Mesenchymal stem cell (in vitro differentiated cells and primary cell): ENCODE measurements at regions not wholly inside any gene's neighbourhood (a gene's known extent, or its start where the extent isn't known, plus 50 kb on each side); places are given as distances from the start of the nearest gene placed in this dataset.

ENCODE experiments used
- DNase-seq: peaks from one replicate; pipeline ENCODE4 v3.0.0-alpha.2; 2013
- H2AFZ ChIP-seq: one replicate; pipeline ENCODE4 v1.6.1; 2013; ENCODE audit warnings: low read depth, mild to moderate bottlenecking, control low read depth, inconsistent platforms, low read length, moderate library complexity
- H2AK5ac ChIP-seq: 2 replicates; pipeline ENCODE4 v1.6.1; 2013; ENCODE audit warnings: low read length, moderate library complexity, mild to moderate bottlenecking, inconsistent platforms; ENCODE audit not compliant: severe bottlenecking
- H2BK120ac ChIP-seq: one replicate; pipeline ENCODE4 v1.6.1; 2013; ENCODE audit warnings: low read depth, mild to moderate bottlenecking, inconsistent platforms, low read length, moderate library complexity
- H2BK12ac ChIP-seq, 2 experiments: one replicate each; pipeline ENCODE4 v1.6.1; 2013; ENCODE audit warnings: inconsistent platforms in 2 of 2, low read length in 2 of 2, mild to moderate bottlenecking in 2 of 2, moderate library complexity in 2 of 2, control low read depth in 1 of 2
- H2BK15ac ChIP-seq: one replicate; pipeline ENCODE4 v1.6.1; 2013; ENCODE audit warnings: mild to moderate bottlenecking, low read depth, inconsistent platforms; ENCODE audit not compliant: poor library complexity, severe bottlenecking
- H2BK5ac ChIP-seq: 2 replicates; pipeline ENCODE4 v1.6.1; 2013; ENCODE audit warnings: low read depth, mild to moderate bottlenecking, low read length, control low read depth, inconsistent platforms; ENCODE audit not compliant: poor library complexity, severe bottlenecking
- H3K14ac ChIP-seq, 2 experiments: one replicate each; pipeline ENCODE4 v1.6.1; 2013; ENCODE audit warnings: inconsistent platforms in 2 of 2, low read length in 2 of 2, control low read depth in 1 of 2, mild to moderate bottlenecking in 1 of 2, moderate library complexity in 1 of 2
- H3K18ac ChIP-seq, 2 experiments: one replicate each; pipeline ENCODE4 v1.6.1; 2013; ENCODE audit warnings: inconsistent platforms in 2 of 2, low read length in 2 of 2, control low read depth in 1 of 2, low read depth in 1 of 2, mild to moderate bottlenecking in 1 of 2
- H3K23ac ChIP-seq, 2 experiments: one replicate each; pipeline ENCODE4 v1.6.1; 2013; ENCODE audit warnings: inconsistent platforms in 2 of 2, low read length in 2 of 2, mild to moderate bottlenecking in 2 of 2, moderate library complexity in 2 of 2, control low read depth in 1 of 2
- H3K27ac ChIP-seq: 2 replicates; pipeline ENCODE4 v1.5.1; 2013; ENCODE audit warnings: mild to moderate bottlenecking, moderate library complexity, low read length, control low read depth, inconsistent platforms; ENCODE audit not compliant: poor library complexity, severe bottlenecking
- H3K27me3 ChIP-seq, 2 experiments: 2 replicates each; pipeline versions ENCODE4 v1.6.1 to v1.7.0; 2013; ENCODE audit warnings: low read length in 2 of 2, mild to moderate bottlenecking in 2 of 2, moderate library complexity in 2 of 2, control low read depth in 1 of 2, inconsistent platforms in 1 of 2; ENCODE audit not compliant: control insufficient read depth in 1 of 2, insufficient read depth in 1 of 2
- H3K36me3 ChIP-seq, 2 experiments: 2 replicates each; pipeline versions ENCODE4 v1.6.1 to v1.7.0; 2013; ENCODE audit warnings: low read length in 2 of 2, control low read depth in 1 of 2, inconsistent platforms in 1 of 2, low read depth in 1 of 2, mild to moderate bottlenecking in 1 of 2; ENCODE audit not compliant: insufficient read depth in 2 of 2, control insufficient read depth in 1 of 2
- H3K4ac ChIP-seq, 2 experiments: one replicate each; pipeline ENCODE4 v1.6.1; 2013; ENCODE audit warnings: inconsistent platforms in 2 of 2, low read length in 2 of 2, mild to moderate bottlenecking in 2 of 2, moderate library complexity in 2 of 2, control low read depth in 1 of 2, low read depth in 1 of 2
- H3K4me1 ChIP-seq: 2 replicates; pipeline ENCODE4 v1.6.1; 2013; ENCODE audit warnings: low read depth, low read length, control low read depth; ENCODE audit not compliant: control insufficient read depth, insufficient read depth
- H3K4me2 ChIP-seq: 2 replicates; pipeline ENCODE4 v1.6.1; 2013; ENCODE audit warnings: low read length, mild to moderate bottlenecking, inconsistent platforms; ENCODE audit not compliant: poor library complexity, severe bottlenecking
- H3K4me3 ChIP-seq, 2 experiments: 2 replicates each; pipeline versions ENCODE4 v1.5.1 to v1.7.0; 2013; ENCODE audit warnings: low read length in 2 of 2, mild to moderate bottlenecking in 2 of 2, control low read depth in 1 of 2, low read depth in 1 of 2; ENCODE audit not compliant: insufficient read depth in 1 of 2
- H3K79me1 ChIP-seq: replicated peaks from 2 replicates; pipeline ENCODE4 v1.6.1; 2013; ENCODE audit warnings: mild to moderate bottlenecking, control low read depth, low read length, inconsistent platforms; ENCODE audit not compliant: poor library complexity, severe bottlenecking
- H3K9ac ChIP-seq: 2 replicates; pipeline ENCODE4 v1.7.0; 2013; ENCODE audit warnings: mild to moderate bottlenecking, low read length, moderate library complexity
- H3K9me3 ChIP-seq: 2 replicates; pipeline ENCODE4 v1.7.0; 2013; ENCODE audit warnings: mild to moderate bottlenecking, low read length; ENCODE audit not compliant: control insufficient read depth
- H4K8ac ChIP-seq: one replicate; pipeline ENCODE4 v1.6.1; 2013; ENCODE audit warnings: inconsistent platforms, mild to moderate bottlenecking, low read length, moderate library complexity
- H4K91ac ChIP-seq: one replicate; pipeline ENCODE4 v1.6.1; 2013; ENCODE audit warnings: mild to moderate bottlenecking, low read length, inconsistent platforms
- WGBS: methylation state at CpG from one replicate; pipeline ENCODE4 v1.1.7; 2013; ENCODE audit warnings: mixed read lengths; 5-methylcytosine and 5-hydroxymethylcytosine counted together

GRCh38 chr16:85190572-85190971 is 78.3 kb upstream of the CIBAR2 start:
- DNase-seq, result no peak
- Histone ChIP-seq H3K18ac (no peak overlapping the region), H2BK12ac (no peak overlapping the region), H2AK5ac (no peak overlapping the region), H3K9me3 (no peaks in the 10 kb centered on the region), H2BK15ac (no peak overlapping the region), H3K14ac (no peak overlapping the region), H3K27ac (no peak overlapping the region), H3K27me3 (no peaks in the 10 kb centered on the region), H3K79me1 (peaks cover 39% of the 10 kb centered on the region), H4K91ac (no peak overlapping the region), H2AFZ (no peak overlapping the region), H4K8ac (no peak overlapping the region), H3K4me1 (peaks cover 15% of the 10 kb centered on the region), H3K36me3 (peaks cover 3 to 7% of the 10 kb centered on the region in 2 experiments), H3K4me2 (no peak overlapping the region), H3K4me3 (no peak overlapping the region), H3K23ac (no peak overlapping the region), H2BK5ac (no peak overlapping the region), H2BK120ac (no peak overlapping the region), H3K4ac (no peak overlapping the region), H3K9ac (no peak overlapping the region)
- 100% methylated on average over 2 of the region's 2 CpGs for WGBS

GRCh38 chr16:85191341-85191965 is 79.2 kb upstream of the CIBAR2 start:
- 92% methylated on average over 18 of the region's 19 CpGs for WGBS
- no peak overlapping the region for H2BK15ac ChIP-seq
- peaks cover 15% of the 10 kb centered on the region for H3K4me1 ChIP-seq
- H3K4me3 ChIP-seq, result no peak overlapping the region
- H3K9me3 ChIP-seq, result no peaks in the 10 kb centered on the region
- no peaks in the 10 kb centered on the region for H3K27me3 ChIP-seq
- H2AFZ ChIP-seq, result no peak overlapping the region
- H4K8ac ChIP-seq, result no peak overlapping the region
- peaks cover 0 to 6% of the 10 kb centered on the region in 2 experiments for H3K36me3 ChIP-seq
- no peak overlapping the region for H4K91ac ChIP-seq
- no peak overlapping the region for H2AK5ac ChIP-seq
- no peak overlapping the region for H2BK5ac ChIP-seq
- no peak overlapping the region for H3K14ac ChIP-seq
- H2BK120ac ChIP-seq, result no peak overlapping the region
- no peak overlapping the region for H3K4ac ChIP-seq
- no peak overlapping the region for H3K9ac ChIP-seq
- H3K18ac ChIP-seq, result no peak overlapping the region
- no peak for DNase-seq
- no peak overlapping the region for H3K23ac ChIP-seq
- no peak overlapping the region for H3K27ac ChIP-seq
- no peak overlapping the region for H3K4me2 ChIP-seq
- peaks cover 34% of the 10 kb centered on the region for H3K79me1 ChIP-seq
- no peak overlapping the region for H2BK12ac ChIP-seq

DNA sequence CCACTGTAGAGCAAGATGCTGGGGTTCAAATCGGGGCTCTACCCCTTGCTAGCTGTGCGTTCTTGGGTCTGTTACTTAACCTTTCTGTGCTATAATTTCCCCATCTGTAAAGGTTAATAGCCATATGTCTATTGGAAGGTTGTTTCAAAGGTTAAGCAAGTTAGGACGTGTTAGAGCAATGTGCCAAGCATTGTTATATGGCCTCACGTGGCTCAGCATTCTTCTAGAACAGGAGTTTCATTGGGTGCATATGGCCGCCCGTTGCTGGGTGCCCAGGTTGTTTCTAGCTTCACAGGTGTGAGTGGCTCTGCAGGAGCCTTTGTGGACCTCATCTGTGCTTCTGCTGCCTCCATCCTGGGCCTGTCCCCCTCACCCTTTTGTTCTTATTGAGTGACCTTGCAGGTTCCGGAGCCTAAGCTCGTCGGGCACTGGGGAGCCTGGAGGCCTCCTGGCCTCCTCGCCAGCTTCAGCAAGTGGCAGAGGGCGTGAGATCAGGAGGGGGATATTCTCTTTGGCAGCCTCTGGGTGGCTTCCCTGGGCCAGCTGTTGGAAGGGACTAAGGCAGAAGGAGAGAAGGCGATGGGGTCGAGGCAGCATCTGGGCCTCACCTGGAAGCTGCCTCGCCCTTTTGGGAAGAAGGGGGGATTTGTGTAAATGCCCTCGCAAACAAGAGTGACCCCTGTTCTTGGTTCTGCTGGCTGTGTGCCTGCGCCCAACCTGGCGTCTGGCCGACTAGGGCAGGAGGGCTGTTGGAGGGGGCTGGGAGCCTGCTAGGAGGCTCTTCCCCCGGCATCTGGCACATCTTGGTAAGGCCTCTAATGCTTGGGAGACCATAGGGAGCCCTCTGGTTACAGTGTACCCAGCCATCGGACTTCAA is 80.2 kb upstream of the CIBAR2 start:
- peak overlapping the region; percentile 75 for H4K91ac ChIP-seq
- no peaks in the 10 kb centered on the region for H3K27me3 ChIP-seq
- H2BK12ac ChIP-seq, result peak overlapping the region in 1 of 2 experiments; percentile 3
- no peak overlapping the region for H2BK5ac ChIP-seq
- no peak overlapping the region for H3K4me3 ChIP-seq
- H2BK15ac ChIP-seq, result no peak overlapping the region
- no peak overlapping the region for H3K4me2 ChIP-seq
- peak overlapping the region in 1 of 2 experiments; percentile 46 for H3K18ac ChIP-seq
- no peaks in the 10 kb centered on the region for H3K9me3 ChIP-seq
- H3K23ac ChIP-seq, result no peak overlapping the region
- WGBS, result 94% methylated on average over 20 of the region's 20 CpGs
- H2BK120ac ChIP-seq, result peak overlapping the region; percentile 52
- H2AK5ac ChIP-seq, result peak overlapping the region; percentile 77
- DNase-seq, result no peak
- peak overlapping the region in 1 of 2 experiments; percentile 27 for H3K4ac ChIP-seq
- H3K9ac ChIP-seq, result no peak overlapping the region
- H3K36me3 ChIP-seq, result peaks cover 0 to 8% of the 10 kb centered on the region in 2 experiments
- H3K27ac ChIP-seq, result no peak overlapping the region
- H3K4me1 ChIP-seq, result peaks cover 7% of the 10 kb centered on the region
- H3K14ac ChIP-seq, result no peak overlapping the region
- peaks cover 37% of the 10 kb centered on the region for H3K79me1 ChIP-seq
- H2AFZ ChIP-seq, result no peak overlapping the region
- peak overlapping the region; percentile 30 for H4K8ac ChIP-seq

DNA sequence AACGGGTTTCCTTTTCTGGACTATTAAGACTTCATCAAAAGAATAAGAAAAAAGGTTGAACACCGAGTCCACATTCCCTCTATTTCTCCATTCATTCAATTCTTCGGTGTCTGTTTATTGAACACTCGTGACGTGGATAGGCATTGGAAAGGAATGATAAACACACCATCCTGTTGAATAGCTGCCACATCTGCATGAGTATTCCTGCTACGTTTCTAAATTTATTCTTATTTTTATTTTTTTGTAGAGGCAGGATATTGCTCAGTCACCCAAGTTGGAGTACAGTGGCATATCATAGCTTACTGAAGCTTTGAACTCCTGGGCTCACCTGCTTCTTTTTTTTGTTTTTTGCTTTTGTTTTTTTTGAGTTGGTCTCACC is 80.8 kb upstream of the CIBAR2 start:
- Histone ChIP-seq H4K8ac (no peak overlapping the region), H3K27ac (no peak overlapping the region)

More for the DNA sequence above, 80.8 kb upstream of the CIBAR2 start:
- Histone ChIP-seq H2BK5ac (no peak overlapping the region), H3K14ac (no peak overlapping the region), H3K18ac (no peak overlapping the region), H3K9me3 (no peaks in the 10 kb centered on the region), H2BK12ac (no peak overlapping the region), H4K91ac (no peak overlapping the region), H3K4me1 (peaks cover 11% of the 10 kb centered on the region), H2BK120ac (no peak overlapping the region), H3K36me3 (peaks cover 0 to 8% of the 10 kb centered on the region in 2 experiments), H2AFZ (no peak overlapping the region), H3K4ac (no peak overlapping the region), H2BK15ac (no peak overlapping the region), H3K4me3 (no peak overlapping the region), H3K79me1 (peaks cover 37% of the 10 kb centered on the region), H2AK5ac (no peak overlapping the region), H3K4me2 (no peak overlapping the region), H3K23ac (no peak overlapping the region), H3K9ac (no peak overlapping the region), H3K27me3 (no peaks in the 10 kb centered on the region)
- WGBS, result 63% methylated on average over 5 of the region's 6 CpGs
- peak; percentile 55 for DNase-seq
